ENCODE measurements at regions not wholly inside any gene's neighbourhood (a gene's known extent, or its start where the extent isn't known, plus 50 kb on each side); places are given as distances from the start of the nearest gene placed in this dataset.

- TF ChIP-seq EZH2 (IDR thresholded peaks at IDR 0.05), result no peak
- no peak for TF ChIP-seq POLR2AphosphoS5 (IDR thresholded peaks at IDR 0.05; ENCODE audit: borderline replicate concordance, low read depth, low read length)
- no peak for TF ChIP-seq FOXP2 (optimal IDR thresholded peaks at IDR 0.05; ENCODE audit: control extremely low read depth, extremely low read length, insufficient read depth)
Measured at GRCh38 chr3:167901138-167901537, 165.6 kb downstream of the SERPINI1 start.
